Keratinocyte (primary cell): ENCODE measurements at regions not wholly inside any gene's neighbourhood (a gene's known extent, or its start where the extent isn't known, plus 50 kb on each side); places are given as distances from the start of the nearest gene placed in this dataset.

Source experiments
- DNase-seq: peaks from one replicate; pipeline ENCODE4 v3.0.0-alpha.2; 2011; ENCODE audit warnings: low read depth, missing footprints, low spot score
- FAIRE-seq: peaks from 2 replicates; lab custom pipeline; 2011; peaks lifted over from hg19 to GRCh38; lab: Jason Lieb, UNC
- H2AFZ ChIP-seq: 2 replicates; pipeline ENCODE4 v1.6.0; 2012; ENCODE audit warnings: low read length, control low read depth, inconsistent platforms; ENCODE audit not compliant: control insufficient read depth
- H3K27ac ChIP-seq: 2 replicates; pipeline ENCODE4 v1.5.1; 2011; ENCODE audit warnings: low read length; ENCODE audit not compliant: control insufficient read depth, insufficient read depth
- H3K27me3 ChIP-seq: 3 replicates; pipeline ENCODE4 v1.6.0; 2011; ENCODE audit warnings: low read length; ENCODE audit not compliant: control insufficient read depth, insufficient read depth; ENCODE audit errors: extremely low read depth
- H3K36me3 ChIP-seq, 2 experiments: 2 replicates in 1 of 2; 3 replicates in 1 of 2; pipeline ENCODE4 v1.5.1; 2011; ENCODE audit warnings: low read length in 2 of 2, mild to moderate bottlenecking in 1 of 2; ENCODE audit not compliant: control insufficient read depth in 2 of 2, insufficient read depth in 2 of 2; ENCODE audit errors: extremely low read depth in 1 of 2
- H3K4me1 ChIP-seq: 3 replicates; pipeline ENCODE4 v1.5.1; 2011; ENCODE audit warnings: low read length; ENCODE audit not compliant: control insufficient read depth, insufficient read depth; ENCODE audit errors: extremely low read depth
- H3K4me2 ChIP-seq: 3 replicates; pipeline ENCODE4 v1.6.0; 2011; ENCODE audit warnings: low read depth, low read length; ENCODE audit not compliant: control insufficient read depth, insufficient read depth; ENCODE audit errors: extremely low read depth
- H3K4me3 ChIP-seq, 3 experiments: fragments of 200-600 bp in 1 of 3; sonication (generic) in 1 of 3; 2 replicates in 2 of 3; 3 replicates in 1 of 3; pipeline ENCODE4 v1.5.1; 2011 to 2016; ENCODE audit warnings: low read length in 3 of 3, mild to moderate bottlenecking in 3 of 3, control low read depth in 2 of 3, inconsistent platforms in 1 of 3, low read depth in 1 of 3, mixed read lengths in 1 of 3, mixed run types in 1 of 3, moderate library complexity in 1 of 3; ENCODE audit not compliant: control insufficient read depth in 2 of 3, insufficient read depth in 2 of 3; ENCODE audit errors: extremely low read depth in 1 of 3
- H3K79me2 ChIP-seq: 2 replicates; pipeline ENCODE4 v1.6.0; 2012; ENCODE audit warnings: low read length; ENCODE audit not compliant: control insufficient read depth, insufficient read depth
- H3K9ac ChIP-seq: 3 replicates; pipeline ENCODE4 v1.6.0; 2011; ENCODE audit warnings: low read length; ENCODE audit not compliant: control insufficient read depth, insufficient read depth; ENCODE audit errors: extremely low read depth
- H3K9me1 ChIP-seq: 3 replicates; pipeline ENCODE4 v1.6.0; 2011; ENCODE audit warnings: low read length; ENCODE audit not compliant: control insufficient read depth, insufficient read depth; ENCODE audit errors: extremely low read depth
- H3K9me3 ChIP-seq: 2 replicates; pipeline ENCODE4 v1.5.1; 2012; ENCODE audit warnings: low read depth, low read length; ENCODE audit not compliant: control insufficient read depth
- H4K20me1 ChIP-seq: 3 replicates; pipeline ENCODE4 v1.6.0; 2011; ENCODE audit warnings: low read length; ENCODE audit not compliant: control insufficient read depth, insufficient read depth; ENCODE audit errors: extremely low read depth
- CTCF ChIP-seq, 3 experiments: IDR thresholded peaks in 1 of 3; conservative IDR thresholded peaks in 1 of 3; optimal IDR thresholded peaks in 1 of 3; 2 replicates in 2 of 3; 3 replicates in 1 of 3; pipeline versions ENCODE3 to v1.5.1; 2011; ENCODE audit warnings: low read length in 3 of 3, mild to moderate bottlenecking in 3 of 3, moderate library complexity in 2 of 3, control low read depth in 1 of 3, inconsistent platforms in 1 of 3; ENCODE audit not compliant: insufficient read depth in 2 of 3; ENCODE audit errors: extremely low read depth in 1 of 3
- EZH2 ChIP-seq: IDR thresholded peaks from one replicate; pipeline ENCODE4 v1.6.1; 2012; ENCODE audit warnings: inconsistent platforms, mild to moderate bottlenecking, low read length, moderate library complexity
- dilution Hi-C: fragments of 300-500 bp; cut with MboI; formaldehyde crosslinking; loops from one replicate; pipeline ENCODE4 v1.7.0; 2020; ENCODE audit warnings: low sequenced_read_pairs; ENCODE audit not compliant: extremely low pct_ligation_motif_present
- small RNA-seq, 3 experiments: library from RNA; depleted of rRNA; stranded (forward); fragments of <200 nt; gene quantifications; one replicate each; pipeline ENCODE3, GENCODE V24; 2012; ENCODE audit warnings: low read depth in 3 of 3, low replicate concordance in 1 of 3; ENCODE audit not compliant: insufficient read length in 3 of 3

GRCh38 chr21:10466200-10466599 is 55.2 kb upstream of the TPTE start:
- no peak overlapping the region for H3K27ac ChIP-seq
- H2AFZ ChIP-seq: no peak overlapping the region
- no peaks in the 10 kb centered on the region for H3K79me2 ChIP-seq
- FAIRE-seq (no peak), DNase-seq (no peak)
- no peak overlapping the region for H3K4me3 ChIP-seq
- no peaks in the 10 kb centered on the region for H3K9me1 ChIP-seq
- no peaks in the 10 kb centered on the region for H3K27me3 ChIP-seq
- no peak overlapping the region for H3K9ac ChIP-seq
- H3K36me3 ChIP-seq: no peaks in the 10 kb centered on the region
- no peak for TF ChIP-seq CTCF (optimal IDR thresholded peaks at IDR 0.05 in 1 of 3, IDR thresholded peaks at IDR 0.05 in 1 of 3, conservative IDR thresholded peaks at IDR 0.05 in 1 of 3; ENCODE audit: extremely low read depth in 1 of 3, insufficient read depth in 2 of 3, low read length in 3 of 3)
- no peak for TF ChIP-seq EZH2
- dilution Hi-C loops: no loop called here
- H3K4me2 ChIP-seq: no peak overlapping the region
- H4K20me1 ChIP-seq: no peaks in the 10 kb centered on the region
- peaks cover 24% of the 10 kb centered on the region for H3K9me3 ChIP-seq
- H3K4me1 ChIP-seq: no peaks in the 10 kb centered on the region

Small RNA genes in the stretch of these regions (small RNA-seq; reads per million reads assigned to genes)
- 0 reads per million in 3 experiments for gene AF254983.2
